ENCODE measurements at regions not wholly inside any gene's neighbourhood (a gene's known extent, or its start where the extent isn't known, plus 50 kb on each side); places are given as distances from the start of the nearest gene placed in this dataset.
A peak's percentile ranks its signal among the peaks of the same experiment; 100 is the strongest.

DNA sequence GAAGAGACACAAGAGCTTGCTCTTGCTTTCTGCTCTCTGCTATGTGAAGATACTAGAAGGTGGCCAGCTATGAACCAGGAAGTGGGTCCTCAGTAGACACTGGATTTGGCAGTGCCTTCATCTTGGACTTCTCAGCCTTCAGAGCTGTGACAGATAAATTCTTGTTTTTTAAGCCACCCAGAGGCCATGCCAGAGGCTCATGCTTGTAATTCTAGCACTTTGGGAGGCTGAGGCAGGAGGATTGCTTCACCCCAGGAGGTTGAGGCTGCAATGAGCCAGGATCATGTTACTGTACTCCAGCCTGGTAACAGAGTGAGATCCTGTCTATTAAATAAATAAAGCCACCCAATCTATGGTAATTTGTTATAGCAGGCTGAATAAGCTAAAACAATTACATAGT is 185.5 kb upstream of the SALL4 start:
- no peak overlapping the region for H2AFZ ChIP-seq (ENCODE audit: low read depth, low read length)
- no peaks in the 10 kb centered on the region for H3K27me3 ChIP-seq (ENCODE audit: insufficient read depth, low read length)
- H3K4me1 ChIP-seq (ENCODE audit: insufficient read depth, low read length) = peaks cover 9% of the 10 kb centered on the region
- no peaks in the 10 kb centered on the region for H3K9me3 ChIP-seq (ENCODE audit: low read length)
- no peak overlapping the region for H3K4me3 ChIP-seq (ENCODE audit: low read length)
- H3K36me3 ChIP-seq (ENCODE audit: insufficient read depth, low read length) = no peaks in the 10 kb centered on the region

DNA sequence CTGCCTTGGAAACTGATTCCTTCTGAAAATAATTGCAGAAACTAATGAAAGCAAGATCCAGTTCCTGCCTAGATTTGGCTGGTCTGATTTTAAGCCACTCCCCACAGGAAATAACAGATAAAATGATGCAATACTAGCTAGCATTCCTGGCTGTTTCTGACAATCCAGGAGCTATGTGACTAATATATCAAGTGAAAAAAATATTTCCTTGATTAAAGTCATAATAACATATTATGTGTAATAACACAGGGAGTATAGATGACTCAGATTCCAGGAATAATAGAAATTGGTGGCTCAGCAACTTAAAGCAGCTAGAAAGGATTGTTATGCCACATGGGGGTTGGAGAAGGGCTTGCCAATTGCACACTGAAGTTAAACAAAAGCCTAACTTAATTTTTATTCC is 182.7 kb upstream of the SALL4 start:
- H3K27me3 ChIP-seq (ENCODE audit: insufficient read depth, low read length) = no peaks in the 10 kb centered on the region
- peak overlapping the region; percentile 67 for H2AFZ ChIP-seq (ENCODE audit: low read depth, low read length)
- no peaks in the 10 kb centered on the region for H3K36me3 ChIP-seq (ENCODE audit: insufficient read depth, low read length)
- H3K4me1 ChIP-seq (ENCODE audit: insufficient read depth, low read length) = peaks cover 9% of the 10 kb centered on the region
- H3K9me3 ChIP-seq (ENCODE audit: low read length) = no peaks in the 10 kb centered on the region
- no peak overlapping the region for H3K4me3 ChIP-seq (ENCODE audit: low read length)

DNA sequence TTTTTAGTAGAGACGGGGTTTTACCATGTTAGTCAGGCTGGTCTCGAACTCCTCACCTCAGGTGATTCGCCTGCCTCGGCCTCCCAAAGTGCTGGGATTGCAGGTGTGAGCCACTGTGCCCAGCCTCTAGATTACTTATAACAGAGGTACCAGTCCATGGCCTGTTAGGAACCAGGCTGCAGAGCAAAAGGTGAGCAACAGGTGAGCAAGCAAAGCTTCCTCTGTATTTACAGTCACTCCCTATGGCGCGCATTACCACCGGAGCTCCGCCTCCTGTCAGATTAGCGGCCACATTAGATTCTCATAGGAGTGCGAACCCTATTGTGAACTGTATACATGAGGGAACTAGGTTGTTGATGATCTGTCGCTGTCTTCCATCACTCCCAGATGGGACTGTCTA is 178.0 kb upstream of the SALL4 start:
- H3K4me3 ChIP-seq (ENCODE audit: low read length) = no peak overlapping the region
- no peaks in the 10 kb centered on the region for H3K36me3 ChIP-seq (ENCODE audit: insufficient read depth, low read length)
- H2AFZ ChIP-seq (ENCODE audit: low read depth, low read length) = no peak overlapping the region
- H3K9me3 ChIP-seq (ENCODE audit: low read length) = peaks cover 8% of the 10 kb centered on the region
- peaks cover 8% of the 10 kb centered on the region for H3K4me1 ChIP-seq (ENCODE audit: insufficient read depth, low read length)
- H3K27me3 ChIP-seq (ENCODE audit: insufficient read depth, low read length) = no peaks in the 10 kb centered on the region

DNA sequence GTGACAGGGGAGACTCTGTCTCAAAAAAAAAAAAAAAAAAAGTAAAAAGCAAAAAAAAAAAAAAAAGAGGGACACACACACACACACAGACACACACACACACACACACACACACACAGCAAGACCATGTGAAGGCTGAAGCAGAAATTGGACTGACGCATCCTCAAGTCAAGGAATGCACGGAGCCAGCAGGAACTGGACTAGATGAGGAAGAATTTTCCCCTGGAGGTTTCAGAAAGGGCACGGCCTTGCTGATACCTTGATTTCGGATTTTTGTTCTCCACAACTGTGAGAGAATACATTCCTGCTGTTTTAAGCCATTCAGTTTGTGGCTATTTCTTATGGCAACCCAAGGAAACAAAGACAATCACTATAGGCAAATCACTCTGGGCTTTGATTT is 176.9 kb upstream of the SALL4 start:
- H3K4me1 ChIP-seq (ENCODE audit: insufficient read depth, low read length) = no peaks in the 10 kb centered on the region
- H3K27me3 ChIP-seq (ENCODE audit: insufficient read depth, low read length) = no peaks in the 10 kb centered on the region
- no peak overlapping the region for H3K4me3 ChIP-seq (ENCODE audit: low read length)
- no peaks in the 10 kb centered on the region for H3K36me3 ChIP-seq (ENCODE audit: insufficient read depth, low read length)
- peaks cover 8% of the 10 kb centered on the region for H3K9me3 ChIP-seq (ENCODE audit: low read length)
- no peak overlapping the region for H2AFZ ChIP-seq (ENCODE audit: low read depth, low read length)

DNA sequence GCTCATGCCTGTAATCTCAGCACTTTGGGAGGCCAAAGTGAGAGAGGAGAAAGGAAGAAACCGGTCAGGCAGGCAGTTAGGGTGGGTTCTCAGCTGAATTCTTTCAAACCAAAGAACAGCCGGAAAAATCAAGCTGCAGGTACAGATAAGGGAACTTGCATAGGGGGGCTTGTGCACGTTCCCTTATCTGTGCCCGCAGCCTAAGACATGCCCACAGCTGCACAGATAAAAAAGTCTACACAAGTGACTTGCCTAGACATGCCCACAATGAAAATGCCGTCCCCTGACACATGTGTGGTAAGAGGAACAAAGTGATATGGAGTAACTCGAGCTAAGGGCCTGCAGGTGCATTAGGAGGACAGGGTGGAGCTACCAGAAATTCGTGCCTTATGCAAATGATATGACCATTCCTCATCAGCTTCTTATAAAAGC is 175.8 kb upstream of the SALL4 start:
- Histone ChIP-seq H3K36me3 (ENCODE audit: insufficient read depth, low read length) (no peaks in the 10 kb centered on the region), H3K27me3 (ENCODE audit: insufficient read depth, low read length) (no peaks in the 10 kb centered on the region), H3K4me3 (ENCODE audit: low read length) (no peak overlapping the region), H3K9me3 (ENCODE audit: low read length) (peaks cover 8% of the 10 kb centered on the region), H2AFZ (ENCODE audit: low read depth, low read length) (no peak overlapping the region), H3K4me1 (ENCODE audit: insufficient read depth, low read length) (no peaks in the 10 kb centered on the region)

DNA sequence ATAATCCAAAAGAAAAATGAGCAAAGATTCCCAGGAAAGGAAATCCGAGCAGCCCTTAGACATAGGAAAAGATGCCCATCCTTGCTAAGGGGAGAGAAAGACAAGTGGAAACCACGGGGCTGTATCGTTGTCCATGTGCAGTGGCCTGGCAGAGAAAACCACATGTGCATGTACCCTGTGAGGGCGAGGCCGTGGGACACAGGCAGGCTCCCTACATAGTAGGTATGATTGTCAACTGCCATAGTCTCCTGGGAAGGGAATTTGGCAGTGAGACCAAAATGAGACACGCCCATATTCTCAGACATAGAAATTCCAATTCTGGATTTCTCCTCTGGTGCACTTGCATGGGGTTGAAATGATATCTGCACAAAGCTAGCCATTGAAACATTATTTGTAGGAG is 169.7 kb upstream of the SALL4 start:
- Histone ChIP-seq H2AFZ (ENCODE audit: low read depth, low read length) (no peak overlapping the region), H3K27me3 (ENCODE audit: insufficient read depth, low read length) (no peaks in the 10 kb centered on the region), H3K9me3 (ENCODE audit: low read length) (peaks cover 3% of the 10 kb centered on the region), H3K4me3 (ENCODE audit: low read length) (no peak overlapping the region), H3K4me1 (ENCODE audit: insufficient read depth, low read length) (no peaks in the 10 kb centered on the region), H3K36me3 (ENCODE audit: insufficient read depth, low read length) (no peaks in the 10 kb centered on the region)

DNA sequence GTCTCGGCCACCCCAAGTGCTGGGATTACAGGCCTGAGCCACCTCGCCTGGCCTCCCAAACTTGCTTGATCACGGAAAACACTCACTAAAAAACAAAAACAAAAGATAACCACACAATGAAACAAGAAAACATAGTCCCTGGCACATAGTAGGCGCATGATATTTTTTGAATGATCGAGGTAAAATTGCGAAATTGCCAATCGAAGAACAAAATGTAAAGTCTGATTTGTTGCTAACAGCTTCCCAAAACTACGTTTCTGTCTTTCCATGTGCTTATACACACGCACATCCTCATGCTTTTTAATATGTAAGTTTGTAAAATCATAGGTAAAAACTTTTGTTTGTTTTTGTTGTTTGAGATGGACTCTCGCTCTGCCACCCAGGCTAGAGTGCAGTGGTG is 168.5 kb upstream of the SALL4 start:
- no peak overlapping the region for H3K4me3 ChIP-seq (ENCODE audit: low read length)
- H2AFZ ChIP-seq (ENCODE audit: low read depth, low read length) = no peak overlapping the region
- H3K27me3 ChIP-seq (ENCODE audit: insufficient read depth, low read length) = no peaks in the 10 kb centered on the region
- H3K36me3 ChIP-seq (ENCODE audit: insufficient read depth, low read length) = no peaks in the 10 kb centered on the region
- no peaks in the 10 kb centered on the region for H3K9me3 ChIP-seq (ENCODE audit: low read length)
- no peaks in the 10 kb centered on the region for H3K4me1 ChIP-seq (ENCODE audit: insufficient read depth, low read length)

DNA sequence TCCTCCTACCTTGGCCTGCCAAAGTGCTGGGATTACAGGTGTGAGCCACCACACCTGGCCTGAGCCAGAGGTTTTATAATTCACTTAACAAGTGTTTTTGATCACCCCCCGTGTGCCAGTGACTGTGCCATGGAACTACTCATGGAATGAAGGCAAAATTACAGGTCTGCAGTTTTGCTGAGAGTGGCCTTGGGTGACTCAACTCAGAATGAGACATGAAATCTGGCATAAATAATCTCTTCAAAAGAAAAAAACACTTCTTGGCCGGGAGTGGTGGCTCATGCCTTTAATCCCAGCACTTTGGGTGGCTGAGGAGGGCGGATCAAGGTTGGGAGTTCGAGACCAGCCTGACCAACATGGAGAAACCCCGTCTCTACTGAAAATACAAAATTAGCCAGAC is 166.9 kb upstream of the SALL4 start:
- H2AFZ ChIP-seq (ENCODE audit: low read depth, low read length) = no peak overlapping the region
- no peaks in the 10 kb centered on the region for H3K27me3 ChIP-seq (ENCODE audit: insufficient read depth, low read length)
- H3K36me3 ChIP-seq (ENCODE audit: insufficient read depth, low read length) = no peaks in the 10 kb centered on the region
- no peaks in the 10 kb centered on the region for H3K9me3 ChIP-seq (ENCODE audit: low read length)
- no peak overlapping the region for H3K4me3 ChIP-seq (ENCODE audit: low read length)
- no peaks in the 10 kb centered on the region for H3K4me1 ChIP-seq (ENCODE audit: insufficient read depth, low read length)

DNA sequence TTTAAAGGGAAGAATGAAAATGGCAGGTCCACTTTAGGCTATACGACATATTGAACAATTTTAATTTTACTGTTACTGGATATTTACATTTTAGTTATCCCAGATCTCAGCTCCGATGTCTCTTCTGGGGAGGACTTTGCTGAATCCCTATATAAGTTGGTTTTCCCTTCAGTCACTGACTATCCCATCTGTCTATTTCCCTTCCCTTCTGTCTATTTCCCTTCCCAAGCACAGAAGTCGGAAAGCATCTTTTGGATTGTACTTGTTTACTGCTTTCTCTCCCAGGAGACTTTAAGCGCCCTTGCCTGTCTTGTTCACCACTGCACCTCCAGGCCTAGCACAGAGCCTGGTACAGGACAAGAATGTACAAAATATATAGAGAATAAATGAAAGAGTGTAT is 165.8 kb upstream of the SALL4 start:
- Histone ChIP-seq H3K4me1 (ENCODE audit: insufficient read depth, low read length) (no peaks in the 10 kb centered on the region), H3K36me3 (ENCODE audit: insufficient read depth, low read length) (no peaks in the 10 kb centered on the region), H3K4me3 (ENCODE audit: low read length) (no peak overlapping the region), H2AFZ (ENCODE audit: low read depth, low read length) (no peak overlapping the region), H3K9me3 (ENCODE audit: low read length) (no peaks in the 10 kb centered on the region), H3K27me3 (ENCODE audit: insufficient read depth, low read length) (no peaks in the 10 kb centered on the region)

DNA sequence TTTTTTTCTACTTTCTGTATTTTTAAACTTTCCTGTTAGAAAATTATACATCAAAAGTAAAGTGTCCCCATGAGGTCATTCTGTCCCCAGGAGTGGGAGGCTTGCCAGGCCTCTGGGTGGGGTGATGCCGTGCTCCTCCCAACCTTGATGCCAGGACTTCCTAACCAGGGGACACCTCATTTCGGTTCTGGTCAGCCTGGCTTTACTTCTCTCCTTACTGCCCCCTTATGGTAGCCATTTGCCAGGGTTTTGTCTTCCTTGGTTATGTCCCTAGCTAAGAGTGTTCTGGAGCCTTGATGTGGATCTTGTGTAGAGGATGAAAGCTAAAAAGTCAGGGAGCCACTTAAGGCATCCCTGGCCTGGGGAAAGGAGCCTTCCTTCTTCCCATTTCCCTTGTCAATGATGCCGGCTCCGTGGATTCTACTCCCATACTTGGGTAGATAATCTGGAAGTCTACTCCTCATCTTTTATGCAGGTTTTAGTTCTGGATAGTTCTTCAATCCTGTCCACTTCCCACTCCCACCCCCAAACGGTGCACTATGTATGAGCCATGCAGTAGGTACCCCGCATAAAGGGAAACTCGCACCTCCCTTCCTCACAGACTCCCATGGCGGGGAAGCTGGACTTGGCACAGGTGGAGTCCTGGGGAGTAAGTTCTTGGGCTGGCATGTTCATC is 164.1 kb upstream of the SALL4 start:
- Histone ChIP-seq H3K36me3 (ENCODE audit: insufficient read depth, low read length) (no peaks in the 10 kb centered on the region), H2AFZ (ENCODE audit: low read depth, low read length) (no peak overlapping the region), H3K27me3 (ENCODE audit: insufficient read depth, low read length) (no peaks in the 10 kb centered on the region), H3K4me1 (ENCODE audit: insufficient read depth, low read length) (peaks cover 10% of the 10 kb centered on the region), H3K4me3 (ENCODE audit: low read length) (no peak overlapping the region), H3K9me3 (ENCODE audit: low read length) (no peaks in the 10 kb centered on the region)

DNA sequence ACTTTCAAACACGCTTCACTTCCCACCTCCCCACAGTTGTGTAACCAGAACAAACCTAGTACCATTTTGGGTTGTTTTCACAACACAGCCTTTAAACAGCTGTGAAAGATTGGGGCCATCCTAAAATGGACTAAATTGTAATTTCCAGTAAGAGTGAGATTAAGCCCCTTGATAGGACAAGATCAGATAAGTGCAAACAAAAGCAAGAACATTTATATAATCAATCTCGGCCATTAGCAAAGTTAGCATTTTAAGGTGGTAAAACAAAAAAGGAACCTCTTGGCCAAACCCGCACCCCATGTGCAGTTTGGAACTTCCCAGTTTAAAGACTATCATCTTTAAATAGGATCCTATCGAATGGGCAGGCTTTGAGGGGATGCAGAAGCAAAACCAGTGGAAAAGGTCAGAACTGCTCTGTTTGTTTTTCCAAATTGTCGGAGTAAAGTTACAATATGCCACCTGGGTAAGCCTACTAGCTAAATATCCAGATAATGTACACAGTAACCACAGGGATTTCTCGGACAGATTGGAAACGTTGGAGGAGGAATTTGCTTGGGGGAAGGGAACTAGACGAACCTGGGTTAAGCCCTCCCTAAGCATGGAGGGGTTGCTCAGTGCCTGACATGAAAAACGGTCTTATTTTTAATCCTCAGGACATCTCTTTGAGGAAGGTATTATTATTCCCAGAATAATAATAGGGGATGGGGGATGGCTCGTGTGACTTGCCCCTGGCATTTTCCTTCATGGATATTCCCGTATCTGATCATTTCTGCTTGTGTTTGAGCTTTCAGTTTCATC is 159.8 kb upstream of the SALL4 start:
- H3K27me3 ChIP-seq (ENCODE audit: insufficient read depth, low read length) = no peaks in the 10 kb centered on the region
- no peaks in the 10 kb centered on the region for H3K36me3 ChIP-seq (ENCODE audit: insufficient read depth, low read length)
- H2AFZ ChIP-seq (ENCODE audit: low read depth, low read length) = no peak overlapping the region
- no peaks in the 10 kb centered on the region for H3K9me3 ChIP-seq (ENCODE audit: low read length)
- H3K4me1 ChIP-seq (ENCODE audit: insufficient read depth, low read length) = peaks cover 42% of the 10 kb centered on the region
- H3K4me3 ChIP-seq (ENCODE audit: low read length) = no peak overlapping the region

DNA sequence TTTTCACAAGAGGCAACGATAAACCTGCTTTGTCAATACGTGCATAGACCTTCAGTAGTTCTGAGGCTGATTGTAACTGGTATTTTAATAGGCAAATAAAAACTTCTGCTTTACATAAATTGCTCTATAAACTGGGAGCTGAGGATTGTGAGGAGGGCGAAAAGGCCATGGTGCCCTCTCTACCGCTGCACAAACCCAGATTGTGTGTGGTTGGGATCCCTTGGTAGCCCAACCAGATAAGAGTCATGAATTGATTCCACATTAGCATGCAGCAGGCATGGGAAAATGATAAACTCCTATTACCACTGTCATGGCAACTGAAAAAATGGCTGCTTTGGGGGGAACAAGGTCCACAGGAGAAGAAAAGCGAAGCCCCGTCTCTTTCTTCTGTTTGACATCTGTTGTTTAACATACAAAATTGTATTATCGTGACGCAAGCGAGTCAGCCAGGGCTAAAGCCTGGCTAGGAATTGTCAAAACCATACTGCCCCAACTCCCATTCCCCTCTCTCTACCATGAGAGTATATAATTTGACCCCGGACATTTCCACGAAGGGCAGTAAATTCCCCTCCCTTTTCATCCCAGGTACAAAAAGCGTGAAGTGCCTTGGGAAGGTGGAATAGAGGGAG is 157.8 kb upstream of the SALL4 start:
- Histone ChIP-seq H3K27me3 (ENCODE audit: insufficient read depth, low read length) (no peaks in the 10 kb centered on the region), H2AFZ (ENCODE audit: low read depth, low read length) (no peak overlapping the region), H3K4me3 (ENCODE audit: low read length) (peak overlapping the region; percentile 12), H3K9me3 (ENCODE audit: low read length) (no peaks in the 10 kb centered on the region), H3K4me1 (ENCODE audit: insufficient read depth, low read length) (peaks cover 42% of the 10 kb centered on the region), H3K36me3 (ENCODE audit: insufficient read depth, low read length) (no peaks in the 10 kb centered on the region)

DNA sequence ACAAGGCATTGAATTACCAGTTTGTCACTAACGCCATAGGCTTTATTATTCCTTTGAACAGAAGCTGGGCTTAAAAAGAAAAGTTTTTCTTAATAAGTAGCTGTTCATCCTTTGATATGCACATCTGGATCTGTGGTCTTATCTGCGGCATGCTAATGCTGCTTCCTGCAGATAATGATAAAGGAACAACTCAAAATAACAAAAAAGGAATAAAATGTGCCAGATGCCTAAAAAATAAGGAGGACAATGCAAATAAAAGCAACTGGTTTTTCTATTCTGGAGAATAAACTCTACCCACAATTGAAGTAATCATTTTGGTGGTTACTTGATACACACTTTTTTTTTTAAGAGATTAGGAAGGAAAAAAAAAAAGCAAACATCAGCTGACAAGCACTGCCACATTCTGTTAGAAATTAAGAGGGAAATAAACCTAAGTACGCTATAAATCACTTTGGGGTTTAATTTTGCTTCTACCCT is 156.8 kb upstream of the SALL4 start:
- no peaks in the 10 kb centered on the region for H3K9me3 ChIP-seq (ENCODE audit: low read length)
- H2AFZ ChIP-seq (ENCODE audit: low read depth, low read length) = peak overlapping the region; percentile 31
- H3K4me3 ChIP-seq (ENCODE audit: low read length) = peak overlapping the region; percentile 31
- no peaks in the 10 kb centered on the region for H3K36me3 ChIP-seq (ENCODE audit: insufficient read depth, low read length)
- no peaks in the 10 kb centered on the region for H3K27me3 ChIP-seq (ENCODE audit: insufficient read depth, low read length)
- peaks cover 42% of the 10 kb centered on the region for H3K4me1 ChIP-seq (ENCODE audit: insufficient read depth, low read length)

All from neuron (in vitro differentiated cells).